ENCODE measurements at regions not wholly inside any gene's neighbourhood (a gene's known extent, or its start where the extent isn't known, plus 50 kb on each side); places are given as distances from the start of the nearest gene placed in this dataset.
"Not testable (repeated sequence)": the region's sequence is repeated elsewhere in the genome, so short reads cannot be mapped to it uniquely, and the experiment has no call there.

- H3K9me3 ChIP-seq (ENCODE audit: control insufficient read depth in 1 of 2, insufficient read depth in 1 of 2, low read length in 2 of 2), result no peaks in the 10 kb centered on the region
- ChIA-PET CTCF (no interaction called here), POLR2A (no interaction called here)
- Mint-ChIP-seq H3K4me1 (ENCODE audit: low read depth) (no peaks in the 10 kb centered on the region), H3K4me3 (no peak overlapping the region), H3K27ac (no peak overlapping the region), H3K27me3 (peaks cover 4% of the 10 kb centered on the region), H3K36me3 (ENCODE audit: low read depth) (no peaks in the 10 kb centered on the region), H3K9me3 (no peaks in the 10 kb centered on the region)
- no peak overlapping the region for H3K27ac ChIP-seq (ENCODE audit: low read depth in 1 of 2, low read length in 2 of 2)
- no peak for TF ChIP-seq CTCF (IDR thresholded peaks at IDR 0.05)
- no peak overlapping the region for H3K4me3 ChIP-seq (ENCODE audit: low read length)
- no peaks in the 10 kb centered on the region for H3K27me3 ChIP-seq (ENCODE audit: control insufficient read depth in 1 of 2, insufficient read depth in 2 of 2, low read length in 2 of 2)
- no peaks in the 10 kb centered on the region for H3K4me1 ChIP-seq (ENCODE audit: insufficient read depth, low read length)
- intact Hi-C loops (cut with DNase I, micrococcal nuclease), result no loop called here
- no peaks in the 10 kb centered on the region for H3K36me3 ChIP-seq (ENCODE audit: insufficient read depth, low read length)
- no peak for DNase-seq
- ATAC-seq (ENCODE audit: poor library complexity), result no peak
These were observed 272.2 kb upstream of the UGT8 start for GRCh38 chr4:114326358-114326757.

GRCh38 chr4:114332119-114332518, 266.5 kb upstream of the UGT8 start:
- H3K27ac Mint-ChIP-seq, result no peak overlapping the region
- Histone ChIP-seq H3K36me3 (ENCODE audit: insufficient read depth, low read length) (no peaks in the 10 kb centered on the region), H3K4me3 (ENCODE audit: low read length) (no peak overlapping the region), H3K9me3 (ENCODE audit: control insufficient read depth in 1 of 2, insufficient read depth in 1 of 2, low read length in 2 of 2) (no peaks in the 10 kb centered on the region), H3K27me3 (ENCODE audit: control insufficient read depth in 1 of 2, insufficient read depth in 2 of 2, low read length in 2 of 2) (no peaks in the 10 kb centered on the region), H3K4me1 (ENCODE audit: insufficient read depth, low read length) (no peaks in the 10 kb centered on the region), H3K27ac (ENCODE audit: low read depth in 1 of 2, low read length in 2 of 2) (no peak overlapping the region)
- no peak for TF ChIP-seq CTCF (IDR thresholded peaks at IDR 0.05)
- DNase-seq, result no peak
- no peak overlapping the region for H3K4me3 Mint-ChIP-seq
- H3K36me3 Mint-ChIP-seq (ENCODE audit: low read depth), result no peaks in the 10 kb centered on the region
- ATAC-seq (ENCODE audit: poor library complexity), result no peak
- intact Hi-C loops (cut with DNase I, micrococcal nuclease), result no loop called here
- H3K27me3 Mint-ChIP-seq, result no peaks in the 10 kb centered on the region
- ChIA-PET CTCF (no interaction called here), POLR2A (no interaction called here)
- no peaks in the 10 kb centered on the region for H3K4me1 Mint-ChIP-seq (ENCODE audit: low read depth)
- no peaks in the 10 kb centered on the region for H3K9me3 Mint-ChIP-seq

- H3K4me1 ChIP-seq (ENCODE audit: insufficient read depth, low read length); H3K36me3 Mint-ChIP-seq (ENCODE audit: low read depth); H3K27ac ChIP-seq (ENCODE audit: low read depth in 1 of 2, low read length in 2 of 2); intact Hi-C loops (cut with DNase I, micrococcal nuclease); H3K9me3 Mint-ChIP-seq; H3K27ac Mint-ChIP-seq; POLR2A ChIA-PET; H3K9me3 ChIP-seq (ENCODE audit: control insufficient read depth in 1 of 2, insufficient read depth in 1 of 2, low read length in 2 of 2); ATAC-seq (ENCODE audit: poor library complexity); H3K4me3 Mint-ChIP-seq; DNase-seq; H3K27me3 ChIP-seq (ENCODE audit: control insufficient read depth in 1 of 2, insufficient read depth in 2 of 2, low read length in 2 of 2); H3K4me3 ChIP-seq (ENCODE audit: low read length); H3K4me1 Mint-ChIP-seq (ENCODE audit: low read depth); CTCF ChIA-PET; H3K27me3 Mint-ChIP-seq; H3K36me3 ChIP-seq (ENCODE audit: insufficient read depth, low read length): not testable (repeated sequence)
These were observed 264.2 kb upstream of the UGT8 start for GRCh38 chr4:114334363-114334762.

GRCh38 chr4:114334884-114335330, 263.7 kb upstream of the UGT8 start:
- ChIA-PET POLR2A (no interaction called here), CTCF (no interaction called here)
- intact Hi-C loops (cut with DNase I, micrococcal nuclease), result no loop called here
- no peaks in the 10 kb centered on the region for H3K27me3 ChIP-seq (ENCODE audit: control insufficient read depth in 1 of 2, insufficient read depth in 2 of 2, low read length in 2 of 2)
- Mint-ChIP-seq H3K36me3 (ENCODE audit: low read depth) (no peaks in the 10 kb centered on the region), H3K9me3 (peaks cover 2% of the 10 kb centered on the region), H3K27me3 (no peaks in the 10 kb centered on the region), H3K4me3 (no peak overlapping the region), H3K4me1 (ENCODE audit: low read depth) (no peaks in the 10 kb centered on the region), H3K27ac (no peak overlapping the region)
- H3K27ac ChIP-seq (ENCODE audit: low read depth in 1 of 2, low read length in 2 of 2), result no peak overlapping the region
- H3K9me3 ChIP-seq (ENCODE audit: control insufficient read depth in 1 of 2, insufficient read depth in 1 of 2, low read length in 2 of 2), result no peaks in the 10 kb centered on the region
- ATAC-seq (ENCODE audit: poor library complexity) (no peak), DNase-seq (no peak)
- no peaks in the 10 kb centered on the region for H3K36me3 ChIP-seq (ENCODE audit: insufficient read depth, low read length)
- TF ChIP-seq CTCF (IDR thresholded peaks at IDR 0.05), result no peak
- H3K4me1 ChIP-seq (ENCODE audit: insufficient read depth, low read length), result no peaks in the 10 kb centered on the region
- H3K4me3 ChIP-seq (ENCODE audit: low read length), result no peak overlapping the region
